ENCODE measurements at regions not wholly inside any gene's neighbourhood (a gene's known extent, or its start where the extent isn't known, plus 50 kb on each side); places are given as distances from the start of the nearest gene placed in this dataset.

- no peak for DNase-seq (ENCODE audit: low spot score)
- H3K36me3 ChIP-seq (replicated peaks; ENCODE audit: insufficient read depth, low read depth), result no peaks in the 10 kb centered on the region
- TF ChIP-seq EZH2phosphoT487 (IDR thresholded peaks at IDR 0.05; ENCODE audit: low read depth, severe bottlenecking, unreplicated experiment) (no peak), CTCF (IDR thresholded peaks at IDR 0.05; ENCODE audit: poor library complexity) (no peak), EZH2 (IDR thresholded peaks at IDR 0.05; ENCODE audit: borderline replicate concordance) (no peak)
Observed at GRCh38 chr11:93073508-93074280, 104.2 kb downstream of the MTNR1B start.

GRCh38 chr11:93074352-93074751 is 104.9 kb downstream of the MTNR1B start:
- Histone ChIP-seq H3K9me3 (ENCODE audit: low read depth) (no peaks in the 10 kb centered on the region), H2AFZ (no peak overlapping the region), H3K4me3 (no peak overlapping the region), H3K4me2 (no peak overlapping the region), H3K27me3 (no peaks in the 10 kb centered on the region), H3K27ac (no peak overlapping the region), H3K36me3 (replicated peaks; ENCODE audit: insufficient read depth, low read depth) (no peaks in the 10 kb centered on the region), H3K79me2 (no peaks in the 10 kb centered on the region), H3K9me2 (replicated peaks; ENCODE audit: insufficient read depth) (no peaks in the 10 kb centered on the region), H4K20me1 (ENCODE audit: insufficient read depth, poor library complexity, severe bottlenecking) (no peaks in the 10 kb centered on the region), H3K4me1 (ENCODE audit: insufficient read depth) (no peaks in the 10 kb centered on the region)
- DNase-seq (ENCODE audit: low spot score), result no peak
- TF ChIP-seq EZH2phosphoT487 (IDR thresholded peaks at IDR 0.05; ENCODE audit: low read depth, severe bottlenecking, unreplicated experiment) (no peak), EZH2 (IDR thresholded peaks at IDR 0.05; ENCODE audit: borderline replicate concordance) (no peak), CTCF (IDR thresholded peaks at IDR 0.05; ENCODE audit: poor library complexity) (no peak)
- WGBS (ENCODE audit: low lambda C conversion rate, missing lambda C conversion rate), result 92% methylated on average over 10 of the region's 10 CpGs

More at GRCh38 chr11:93073508-93074280, 104.2 kb downstream of the MTNR1B start:
- no peak overlapping the region for H3K27ac ChIP-seq
- WGBS (ENCODE audit: low lambda C conversion rate, missing lambda C conversion rate), result 28% methylated on average over 4 of the region's 4 CpGs
- no peak overlapping the region for H2AFZ ChIP-seq
- H3K9me2 ChIP-seq (replicated peaks; ENCODE audit: insufficient read depth), result no peaks in the 10 kb centered on the region
- H3K4me3 ChIP-seq, result no peak overlapping the region
- no peaks in the 10 kb centered on the region for H3K27me3 ChIP-seq
- H4K20me1 ChIP-seq (ENCODE audit: insufficient read depth, poor library complexity, severe bottlenecking), result no peaks in the 10 kb centered on the region
- H3K79me2 ChIP-seq, result no peaks in the 10 kb centered on the region
- no peak overlapping the region for H3K4me2 ChIP-seq
- no peaks in the 10 kb centered on the region for H3K4me1 ChIP-seq (ENCODE audit: insufficient read depth)
- H3K9me3 ChIP-seq (ENCODE audit: low read depth), result no peaks in the 10 kb centered on the region

GRCh38 chr11:93075782-93076181 is 106.3 kb downstream of the MTNR1B start:
- Histone ChIP-seq H3K27ac (no peak overlapping the region), H3K4me2 (no peak overlapping the region)
- 49% methylated on average over 4 of the region's 4 CpGs for WGBS (ENCODE audit: low lambda C conversion rate, missing lambda C conversion rate)

More at GRCh38 chr11:93075782-93076181, 106.3 kb downstream of the MTNR1B start:
- H3K27me3 ChIP-seq, result no peaks in the 10 kb centered on the region
- H3K4me1 ChIP-seq (ENCODE audit: insufficient read depth), result no peaks in the 10 kb centered on the region
- H3K4me3 ChIP-seq, result no peak overlapping the region
- TF ChIP-seq EZH2 (IDR thresholded peaks at IDR 0.05; ENCODE audit: borderline replicate concordance) (no peak), CTCF (IDR thresholded peaks at IDR 0.05; ENCODE audit: poor library complexity) (no peak), EZH2phosphoT487 (IDR thresholded peaks at IDR 0.05; ENCODE audit: low read depth, severe bottlenecking, unreplicated experiment) (no peak)
- H4K20me1 ChIP-seq (ENCODE audit: insufficient read depth, poor library complexity, severe bottlenecking), result no peaks in the 10 kb centered on the region
- H3K9me3 ChIP-seq (ENCODE audit: low read depth), result no peaks in the 10 kb centered on the region
- H3K9me2 ChIP-seq (replicated peaks; ENCODE audit: insufficient read depth), result no peaks in the 10 kb centered on the region
- no peaks in the 10 kb centered on the region for H3K36me3 ChIP-seq (replicated peaks; ENCODE audit: insufficient read depth, low read depth)
- no peaks in the 10 kb centered on the region for H3K79me2 ChIP-seq
- H2AFZ ChIP-seq, result no peak overlapping the region
- DNase-seq (ENCODE audit: low spot score), result no peak

Data from hepatocyte (in vitro differentiated cells).